GM19238 (cell line): ENCODE measurements at regions not wholly inside any gene's neighbourhood (a gene's known extent, or its start where the extent isn't known, plus 50 kb on each side); places are given as distances from the start of the nearest gene placed in this dataset.

Experiments
- DNase-seq: peaks from one replicate; pipeline ENCODE4 v3.0.0; 2011; ENCODE audit warnings: low spot score; ENCODE audit not compliant: insufficient read length

DNA sequence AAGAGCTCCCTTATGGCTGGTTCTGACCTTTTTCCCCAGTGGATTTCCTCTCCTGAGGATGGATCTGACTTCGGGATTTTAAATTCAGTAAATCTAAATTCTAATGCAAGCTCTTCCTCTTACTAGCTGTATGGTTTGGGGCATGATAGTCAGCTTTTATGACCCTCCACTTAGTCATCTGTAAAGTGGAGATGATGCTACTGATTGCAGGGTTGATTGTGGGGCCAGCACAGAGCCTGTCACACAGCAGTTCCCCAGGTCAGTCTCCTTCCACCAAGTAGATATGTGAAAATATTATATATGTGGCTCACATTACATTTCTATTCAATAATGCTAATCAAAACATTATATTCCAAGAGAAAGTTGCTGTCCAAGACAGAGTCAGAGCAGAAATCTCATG, 141.3 kb upstream of the UBE2E1 start:
- no peak for DNase-seq

- DNase-seq = no peak
These were observed 140.0 kb upstream of the UBE2E1 start for GRCh38 chr3:23665741-23666140.

- DNase-seq = no peak
These were observed 138.9 kb upstream of the UBE2E1 start for GRCh38 chr3:23666818-23667217.

DNA sequence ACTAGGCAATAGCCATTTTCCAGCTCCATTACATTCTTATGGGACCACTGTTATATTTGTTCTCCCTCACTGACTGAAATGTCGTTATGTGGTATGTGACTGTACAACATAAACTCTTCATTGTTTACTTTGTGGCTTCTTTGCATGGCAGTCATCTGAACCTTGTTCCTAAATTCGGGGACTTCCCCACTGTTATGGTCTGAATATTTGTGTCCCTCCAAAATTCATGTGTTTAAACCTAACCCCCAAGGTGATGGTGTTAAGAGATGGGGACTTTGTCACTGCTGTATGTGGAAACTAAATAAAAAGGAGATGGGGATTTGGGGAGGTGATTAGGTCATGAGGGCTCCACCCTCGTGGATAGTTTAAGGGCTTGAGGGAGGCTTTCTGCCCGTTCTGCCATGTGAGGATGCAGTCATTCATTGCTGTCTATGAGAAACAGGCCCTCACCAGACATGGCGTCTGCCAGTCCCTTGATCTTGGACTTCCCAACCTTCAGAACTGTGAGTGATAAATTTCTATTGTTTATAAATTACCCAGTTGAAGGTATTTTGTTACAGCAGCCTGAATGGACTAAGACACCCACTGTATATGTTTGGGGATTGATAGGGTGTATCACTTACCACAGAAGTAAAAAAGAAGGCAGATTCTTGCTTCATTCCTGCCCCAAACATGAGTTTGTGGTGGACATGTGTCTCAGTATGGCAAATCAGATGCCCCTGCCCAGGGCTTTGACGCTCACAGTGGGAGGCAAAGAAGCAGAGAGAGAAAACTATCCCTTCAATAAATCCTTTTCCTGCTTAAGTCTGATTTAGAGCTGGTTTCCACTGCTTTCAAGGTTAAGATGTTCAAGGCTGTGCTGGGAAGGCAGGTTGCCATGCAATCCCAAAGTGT, 138.0 kb upstream of the UBE2E1 start:
- DNase-seq = no peak

DNA sequence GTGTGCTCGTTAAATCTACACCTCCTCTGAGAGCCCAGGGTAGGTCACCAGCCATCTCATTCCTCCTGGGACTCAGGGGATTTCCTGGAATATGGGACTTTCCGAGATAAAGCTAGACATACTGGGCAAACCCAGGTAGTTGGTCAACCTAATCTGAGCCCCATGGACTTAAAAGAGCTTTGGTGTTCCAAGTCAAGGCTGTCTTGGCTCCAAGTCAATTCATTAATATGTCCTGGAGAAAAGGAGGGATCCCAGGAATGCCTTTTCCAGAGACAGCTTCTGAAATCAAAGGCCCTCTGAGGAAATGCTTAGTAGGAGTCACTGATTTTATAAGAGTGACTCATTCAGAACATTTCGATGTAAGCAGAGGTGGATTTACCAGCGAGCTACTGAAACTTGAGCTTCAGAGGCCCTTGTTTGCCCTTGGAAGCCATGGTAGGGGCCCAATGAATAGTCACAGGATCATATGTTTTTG, 137.3 kb upstream of the UBE2E1 start:
- no peak for DNase-seq

- no peak for DNase-seq
These were observed 136.1 kb upstream of the UBE2E1 start for GRCh38 chr3:23669541-23670255.

GRCh38 chr3:23671851-23672589, 133.7 kb upstream of the UBE2E1 start:
- no peak for DNase-seq

DNA sequence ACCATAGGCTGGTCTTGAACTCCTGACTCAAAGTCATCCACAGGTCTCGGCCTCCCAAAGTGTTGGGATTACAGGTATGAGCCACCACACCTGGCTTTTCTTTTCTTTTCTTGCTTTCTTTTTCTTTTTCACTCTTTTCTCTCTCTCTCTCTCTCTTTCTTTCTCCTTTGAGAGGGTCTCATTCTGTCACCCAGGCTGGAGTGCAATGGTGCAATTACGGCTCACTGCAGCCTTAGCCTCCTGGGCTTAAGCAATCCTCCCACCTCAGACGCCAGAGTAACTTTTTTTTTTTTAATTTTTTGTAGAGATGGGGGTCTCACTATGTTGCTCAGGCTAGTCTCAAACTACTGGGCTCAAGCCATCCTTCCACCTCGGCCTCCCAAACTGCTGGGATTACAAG, 133.1 kb upstream of the UBE2E1 start:
- no peak for DNase-seq

DNA sequence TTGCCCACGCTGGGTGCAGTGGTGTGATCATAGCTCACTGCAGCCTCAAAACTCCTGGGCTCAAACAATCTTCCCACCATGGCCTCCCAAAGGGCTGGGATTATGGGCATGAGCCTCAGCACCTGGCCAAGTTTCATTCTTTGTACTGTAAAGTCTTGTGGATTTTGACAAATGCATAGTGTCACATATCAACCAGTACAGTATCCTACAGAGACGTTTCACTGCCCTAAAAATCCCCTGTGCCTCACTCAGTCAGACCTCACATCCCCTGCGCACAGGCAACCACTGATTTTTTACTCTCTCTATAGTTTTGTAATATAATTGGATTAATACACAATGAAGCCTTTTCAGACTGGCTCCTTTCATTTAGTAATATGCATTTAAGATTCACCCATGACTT, 130.7 kb upstream of the UBE2E1 start:
- DNase-seq = no peak

GRCh38 chr3:23676093-23676492, 129.7 kb upstream of the UBE2E1 start:
- no peak for DNase-seq

GRCh38 chr3:23682646-23683045, 123.1 kb upstream of the UBE2E1 start:
- no peak for DNase-seq

DNA sequence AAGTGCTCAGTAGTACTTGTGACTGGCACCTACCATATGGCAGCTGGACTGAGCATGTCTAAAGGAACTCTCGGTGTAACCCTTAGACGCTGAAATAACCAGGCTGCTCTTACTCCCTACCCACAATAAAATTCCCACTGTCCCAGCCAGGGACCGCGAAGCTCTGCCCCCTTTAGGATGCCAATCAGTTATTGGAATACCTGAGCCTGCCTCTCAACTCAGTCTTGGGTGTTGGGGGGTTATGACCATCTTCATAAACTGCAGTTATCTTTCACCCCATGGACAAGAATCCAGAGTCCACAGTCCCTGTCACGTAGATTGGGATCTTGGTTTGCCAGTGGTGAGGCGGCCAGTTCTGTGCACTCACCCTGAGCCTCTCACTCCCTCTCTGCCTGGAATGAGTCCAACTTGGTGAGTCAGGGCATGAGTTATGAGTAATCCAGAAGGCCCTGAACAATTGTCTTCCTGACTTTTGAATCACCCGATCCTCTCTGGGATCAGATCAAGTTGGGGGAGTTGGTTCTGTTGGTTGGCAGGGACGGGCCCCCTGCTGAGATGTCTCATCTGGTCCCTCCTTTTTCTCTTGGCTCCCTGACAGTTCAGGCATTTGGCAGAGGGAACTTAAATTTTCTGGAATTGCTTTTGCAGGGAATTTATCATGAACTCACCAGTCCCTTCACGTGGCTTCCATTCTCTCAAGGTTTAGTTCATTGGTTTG, 120.1 kb upstream of the UBE2E1 start:
- no peak for DNase-seq

GRCh38 chr3:23686519-23686918, 119.2 kb upstream of the UBE2E1 start:
- no peak for DNase-seq

DNA sequence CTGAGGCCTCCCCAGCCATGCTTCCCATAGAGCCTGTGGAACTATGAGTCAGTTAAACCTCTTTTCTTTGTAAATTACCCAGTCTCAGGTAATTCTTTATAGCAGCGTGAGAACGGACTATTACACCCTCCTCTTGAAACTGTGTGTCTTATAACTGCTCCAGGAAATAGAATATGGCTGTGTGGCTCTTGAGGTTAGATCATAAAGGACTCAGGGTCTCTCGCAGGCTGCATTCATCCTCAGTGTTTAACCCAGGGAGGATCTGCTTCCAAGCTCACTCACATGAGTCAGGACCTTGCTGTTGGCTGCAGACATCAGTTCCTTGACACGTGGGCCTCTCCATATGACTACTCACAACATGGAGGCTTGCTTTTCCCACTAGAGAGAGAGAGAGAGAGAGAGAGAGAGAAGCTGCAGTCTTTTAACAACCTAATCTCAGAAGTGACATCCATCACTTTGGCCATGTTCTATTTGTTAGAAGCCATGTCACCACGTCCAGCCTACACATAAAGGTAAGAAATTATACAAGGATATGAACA, 114.3 kb upstream of the UBE2E1 start:
- no peak for DNase-seq

DNA sequence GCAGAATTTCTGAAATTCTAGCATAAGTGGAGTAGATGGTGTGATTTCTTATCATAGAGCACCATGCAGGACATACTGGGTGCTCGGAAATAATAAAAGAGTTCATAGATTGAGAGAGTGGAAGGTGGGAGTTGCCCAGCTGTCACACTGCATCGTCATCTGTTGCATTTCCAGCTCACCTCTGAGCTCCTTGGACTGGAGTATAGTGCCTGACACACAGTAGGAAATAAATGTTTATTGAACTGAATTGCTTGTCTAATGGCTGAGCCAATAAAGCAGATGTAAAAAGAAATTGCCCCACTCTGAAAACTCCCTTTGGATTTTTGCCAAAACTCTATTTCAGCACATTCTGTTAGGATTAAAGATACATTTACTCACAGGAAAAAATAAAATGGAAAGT, 108.9 kb upstream of the UBE2E1 start:
- no peak for DNase-seq

DNA sequence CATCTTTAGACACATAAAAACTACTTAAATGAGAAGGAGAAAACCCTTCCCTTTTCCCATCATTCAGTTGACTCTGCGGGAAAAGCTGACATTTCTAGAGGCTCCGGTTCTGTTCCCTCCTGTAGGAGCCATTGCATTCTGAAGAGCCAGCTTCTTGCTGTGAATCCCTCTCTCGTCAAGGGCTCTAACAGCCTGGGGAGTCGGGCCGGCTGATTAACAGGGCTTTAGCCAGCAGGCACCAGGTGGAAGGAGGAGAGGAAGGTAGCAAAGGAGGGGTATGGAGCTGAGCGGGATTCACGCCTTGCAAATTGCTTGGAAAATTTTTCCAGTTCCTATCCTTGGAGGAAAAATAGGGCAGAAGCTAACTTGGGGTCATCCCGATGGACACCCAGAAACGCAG, 108.3 kb upstream of the UBE2E1 start:
- DNase-seq = no peak

GRCh38 chr3:23698652-23699313, 107.0 kb upstream of the UBE2E1 start:
- DNase-seq = no peak

GRCh38 chr3:23700616-23701015, 105.1 kb upstream of the UBE2E1 start:
- DNase-seq = no peak

- no peak for DNase-seq
These were observed 103.8 kb upstream of the UBE2E1 start for GRCh38 chr3:23701716-23702597.
